GM19240 (cell line): ENCODE measurements at regions not wholly inside any gene's neighbourhood (a gene's known extent, or its start where the extent isn't known, plus 50 kb on each side); places are given as distances from the start of the nearest gene placed in this dataset.
A peak's percentile ranks its signal among the peaks of the same experiment; 100 is the strongest.
"Not testable (repeated sequence)": the region's sequence is repeated elsewhere in the genome, so short reads cannot be mapped to it uniquely, and the experiment has no call there.

ENCODE experiments used
- DNase-seq: peaks from one replicate; pipeline ENCODE4 v3.0.0; 2011; ENCODE audit warnings: low spot score; ENCODE audit not compliant: insufficient read length

GRCh38 chrX:140165849-140166248, 200.5 kb upstream of the CXorf66 start:
- DNase-seq: no peak

DNA sequence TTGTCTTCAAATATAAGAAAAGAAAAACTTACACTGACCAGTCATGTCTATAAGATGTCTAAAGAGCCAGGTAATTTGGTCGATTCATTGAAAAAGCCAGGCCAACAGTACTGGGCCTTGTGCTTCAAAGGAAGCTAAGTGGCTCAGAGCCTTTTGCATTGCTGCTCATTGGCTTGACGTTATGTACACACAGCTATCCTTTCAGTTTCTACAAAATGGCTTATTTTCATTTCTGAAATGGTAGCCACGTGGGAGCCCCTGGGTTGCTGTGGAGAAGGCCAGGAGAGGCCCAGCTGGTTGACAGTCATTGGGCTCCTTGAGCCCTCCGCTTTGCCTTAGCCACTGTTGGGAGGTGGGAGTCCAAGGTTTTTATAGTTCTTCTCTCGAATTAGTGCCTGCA, 199.1 kb upstream of the CXorf66 start:
- no peak for DNase-seq

DNA sequence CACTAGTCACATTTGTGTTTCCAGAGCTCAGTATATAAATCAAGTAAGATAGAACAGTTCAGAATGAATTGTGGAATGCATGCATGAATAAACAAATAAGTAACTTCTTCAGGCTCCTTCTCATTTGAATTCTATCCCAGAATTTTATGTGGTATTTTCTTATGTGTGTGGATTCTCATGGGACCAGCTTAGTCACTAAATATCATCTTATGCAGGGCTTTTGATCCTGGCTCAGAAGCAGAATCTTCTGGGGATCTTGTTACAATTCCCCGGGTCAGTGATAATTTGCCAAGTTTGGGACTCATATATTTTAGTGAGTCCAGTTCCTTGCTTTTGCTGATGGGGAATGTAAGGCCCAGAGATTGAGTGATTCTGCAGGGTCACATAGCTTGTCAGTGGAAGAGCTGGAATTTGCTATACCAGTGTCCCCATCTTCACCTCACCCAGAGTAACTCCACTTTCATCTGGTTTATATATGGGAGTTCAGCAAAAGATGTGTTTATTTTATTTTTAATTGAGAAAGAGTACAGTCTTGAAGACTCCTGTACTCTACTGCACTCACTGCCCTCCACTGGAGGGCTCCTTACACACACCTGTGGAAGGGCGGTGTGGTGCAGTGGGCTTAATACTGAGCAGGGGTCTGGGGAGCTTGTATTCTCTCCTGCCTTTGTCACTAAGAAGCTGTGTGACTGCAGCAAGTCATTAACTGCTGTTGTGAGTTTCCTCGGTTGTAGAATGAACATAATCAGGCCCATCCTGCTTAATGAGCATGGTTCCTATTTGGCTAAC, 198.2 kb upstream of the CXorf66 start:
- no peak for DNase-seq

DNA sequence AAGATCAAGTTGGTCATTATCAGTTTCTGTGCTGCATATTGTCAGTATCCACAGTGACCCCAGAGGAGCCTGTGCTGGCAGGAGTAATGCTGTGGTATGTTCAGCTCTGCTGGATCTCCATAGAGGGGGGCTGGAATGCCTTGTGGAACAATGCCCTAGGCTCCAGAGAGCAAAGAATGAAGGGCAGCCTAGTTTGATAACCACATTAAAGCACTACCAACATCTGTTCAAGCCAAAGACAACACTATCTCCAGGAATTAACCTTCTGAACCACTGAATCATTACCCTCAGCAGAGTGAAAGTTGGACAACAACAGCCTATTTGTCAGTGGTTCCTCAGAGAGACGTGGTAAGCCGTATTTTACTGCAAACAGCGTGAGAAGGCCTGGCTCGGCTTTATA, 192.3 kb upstream of the CXorf66 start:
- DNase-seq: no peak

- no peak for DNase-seq
Measured at GRCh38 chrX:140157143-140157542, 191.8 kb upstream of the CXorf66 start.

- no peak for DNase-seq
Measured at GRCh38 chrX:140151316-140151715, 186.0 kb upstream of the CXorf66 start.

DNA sequence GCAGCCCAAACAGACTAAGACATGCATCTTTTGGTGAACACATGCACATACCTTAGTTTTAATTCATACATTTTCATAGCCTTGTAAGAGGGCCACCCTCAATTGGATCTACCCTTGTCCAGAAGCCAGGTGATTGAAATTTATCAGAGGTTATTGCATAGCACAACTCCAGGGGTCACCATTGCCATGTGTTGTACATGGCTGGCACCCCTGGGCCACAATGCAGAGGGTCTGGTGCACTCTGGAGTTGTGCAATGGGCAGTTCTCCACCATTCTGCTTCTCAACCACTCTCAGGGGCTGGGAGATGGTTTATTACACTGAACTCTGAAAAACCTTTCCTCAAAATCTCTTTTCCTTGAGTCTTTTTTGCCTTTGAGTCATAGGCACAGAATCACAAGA, 184.4 kb upstream of the CXorf66 start:
- no peak for DNase-seq

DNA sequence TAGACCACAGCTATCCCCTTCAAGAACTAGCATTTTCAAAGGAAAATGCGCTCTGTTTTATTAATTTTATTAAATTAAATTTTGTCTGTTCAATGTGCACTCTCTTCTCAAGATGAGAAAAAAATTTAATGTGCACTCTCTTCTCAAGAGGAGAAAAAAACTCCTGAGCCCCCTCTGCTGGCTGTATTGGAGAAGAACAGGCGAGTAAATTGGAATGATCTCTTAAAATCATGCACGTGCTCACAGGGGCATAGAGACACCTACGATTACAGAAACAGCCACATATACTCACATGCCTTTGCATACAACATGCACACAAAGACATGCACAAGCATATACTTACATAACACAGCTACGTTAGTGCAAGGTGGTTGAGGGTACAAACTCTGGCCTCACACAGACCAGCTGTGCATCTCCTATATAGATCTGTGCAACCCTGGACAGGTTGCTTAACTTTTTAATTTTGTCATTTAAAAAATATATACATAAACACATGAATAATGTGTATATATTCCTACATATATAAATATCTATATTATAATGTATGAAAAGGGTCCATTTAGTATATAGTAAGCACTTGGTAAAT, 176.2 kb upstream of the CXorf66 start:
- DNase-seq: peak; percentile 12

GRCh38 chrX:140138492-140138891, 173.2 kb upstream of the CXorf66 start:
- not testable (repeated sequence) for DNase-seq

GRCh38 chrX:140138065-140138464, 172.7 kb upstream of the CXorf66 start:
- not testable (repeated sequence) for DNase-seq

- DNase-seq: no peak
Measured at GRCh38 chrX:140132937-140133336, 167.6 kb upstream of the CXorf66 start.

DNA sequence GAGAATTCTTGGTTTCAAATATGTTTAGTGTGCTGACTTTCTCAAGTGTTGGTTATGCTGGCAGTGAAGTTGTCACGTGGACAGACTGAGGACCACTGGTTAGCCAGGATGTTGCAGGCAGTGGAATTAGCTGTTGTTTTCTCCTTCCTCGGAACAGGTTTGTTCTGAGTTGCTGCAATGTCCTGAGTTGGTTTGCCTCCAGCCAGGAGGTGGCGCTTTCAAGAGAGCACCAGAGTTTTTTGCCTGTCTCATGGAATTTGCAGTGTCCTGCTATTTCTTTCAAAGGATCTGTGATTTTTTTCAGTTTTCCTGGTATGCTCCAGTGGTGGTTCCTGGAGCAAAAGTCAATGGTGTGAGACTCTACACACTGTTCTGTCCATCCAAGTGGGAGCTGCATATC, 158.1 kb upstream of the CXorf66 start:
- no peak for DNase-seq

- DNase-seq: not testable (repeated sequence)
Measured at GRCh38 chrX:140114059-140114458, 148.7 kb upstream of the CXorf66 start.

GRCh38 chrX:140110081-140110650, 144.8 kb upstream of the CXorf66 start:
- no peak for DNase-seq

GRCh38 chrX:140104760-140105159, 139.4 kb upstream of the CXorf66 start:
- no peak for DNase-seq

DNA sequence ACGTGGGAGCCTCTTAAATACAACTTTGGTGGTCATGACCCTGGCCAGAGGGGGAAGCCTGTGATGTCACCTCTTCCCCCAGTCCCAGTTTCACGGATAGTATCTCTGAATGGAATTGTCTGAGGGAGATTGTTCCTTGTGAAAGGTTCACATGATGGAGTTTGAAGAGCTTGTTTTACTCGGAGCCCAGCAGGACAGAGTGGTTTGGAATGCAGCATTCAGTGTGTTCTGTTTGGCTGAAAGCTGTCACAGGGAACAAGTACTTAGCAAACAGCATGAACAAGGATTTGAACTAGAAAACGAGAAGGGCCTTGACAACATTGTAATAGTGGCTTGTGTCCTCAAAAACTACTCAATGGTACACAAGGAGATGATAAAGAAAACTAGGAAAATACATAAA, 133.9 kb upstream of the CXorf66 start:
- no peak for DNase-seq

GRCh38 chrX:140092121-140092520, 126.8 kb upstream of the CXorf66 start:
- DNase-seq: no peak

DNA sequence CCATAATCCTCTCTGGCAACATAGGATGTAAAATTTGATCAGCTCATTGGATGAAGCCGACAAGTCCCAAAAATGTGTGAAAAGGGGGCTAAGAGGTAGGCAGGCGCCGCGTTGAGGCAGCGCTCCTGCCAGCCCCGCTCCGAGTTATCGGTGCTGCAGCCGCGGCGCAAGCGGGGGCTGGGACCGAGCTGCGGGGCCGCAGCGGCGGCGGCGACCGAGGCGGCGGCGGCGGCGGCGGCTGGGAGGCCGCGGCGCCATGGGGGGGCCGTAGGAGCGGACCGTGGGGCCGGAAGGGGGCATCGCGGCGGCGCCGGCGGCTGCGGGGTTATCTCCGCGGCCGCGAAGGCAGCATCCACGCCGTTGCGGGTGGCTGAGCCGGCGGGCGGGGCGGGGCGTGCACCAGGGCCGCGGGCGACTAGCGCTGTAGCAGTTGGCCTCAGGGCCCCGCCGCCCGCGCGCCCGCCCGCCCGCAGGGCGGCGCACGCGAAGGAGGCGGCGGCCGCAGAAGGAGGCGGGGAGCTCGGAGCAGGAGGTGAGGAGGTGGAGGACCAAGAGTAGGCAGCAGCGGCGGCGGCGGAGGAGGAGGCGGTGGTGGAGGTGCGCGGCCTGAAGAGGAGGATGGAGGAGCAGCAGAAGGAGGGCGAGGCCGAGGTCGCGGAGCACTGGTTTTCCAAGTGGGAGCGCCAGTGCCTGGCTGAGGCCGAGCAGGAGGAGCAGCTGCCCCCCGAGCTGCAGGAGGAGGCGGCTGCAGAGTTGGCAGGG, 126.0 kb upstream of the CXorf66 start:
- no peak for DNase-seq

DNA sequence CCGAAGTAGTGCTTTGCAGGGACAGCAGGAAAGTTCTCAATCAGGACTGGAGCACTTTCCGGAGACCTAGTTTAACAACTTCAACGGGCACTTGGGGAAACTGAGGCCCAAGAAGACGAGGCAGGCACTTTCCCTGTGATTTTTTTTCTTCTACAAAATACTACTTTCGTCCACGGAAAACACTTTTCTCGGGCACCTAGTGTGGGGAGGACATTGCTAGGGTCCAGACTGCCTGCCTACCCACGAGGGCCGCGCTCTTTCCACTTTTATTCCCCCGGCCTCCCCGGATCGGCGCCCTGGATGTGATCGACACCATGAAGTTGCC, 125.4 kb upstream of the CXorf66 start:
- DNase-seq: no peak

GRCh38 chrX:140088438-140088837, 123.1 kb upstream of the CXorf66 start:
- DNase-seq: no peak

DNA sequence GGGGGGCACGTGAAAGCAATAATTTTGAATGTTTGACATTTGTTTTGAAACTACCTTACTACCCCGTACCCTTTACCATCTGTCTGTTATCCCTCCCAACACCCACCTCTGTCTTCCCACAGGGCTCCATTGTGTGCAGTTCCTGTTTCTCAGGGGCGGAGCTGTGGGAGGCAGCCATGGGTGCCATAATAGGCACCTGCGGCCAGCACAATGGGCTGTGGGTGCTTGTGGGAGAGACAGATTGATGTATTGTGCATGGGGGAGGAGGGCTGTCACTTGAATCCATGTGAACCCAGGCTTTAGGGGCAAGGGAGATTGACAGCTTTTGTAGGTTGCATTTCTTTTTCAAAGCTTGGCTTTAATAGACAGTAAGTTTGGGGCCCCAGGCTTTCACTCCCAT, 122.6 kb upstream of the CXorf66 start:
- no peak for DNase-seq

DNA sequence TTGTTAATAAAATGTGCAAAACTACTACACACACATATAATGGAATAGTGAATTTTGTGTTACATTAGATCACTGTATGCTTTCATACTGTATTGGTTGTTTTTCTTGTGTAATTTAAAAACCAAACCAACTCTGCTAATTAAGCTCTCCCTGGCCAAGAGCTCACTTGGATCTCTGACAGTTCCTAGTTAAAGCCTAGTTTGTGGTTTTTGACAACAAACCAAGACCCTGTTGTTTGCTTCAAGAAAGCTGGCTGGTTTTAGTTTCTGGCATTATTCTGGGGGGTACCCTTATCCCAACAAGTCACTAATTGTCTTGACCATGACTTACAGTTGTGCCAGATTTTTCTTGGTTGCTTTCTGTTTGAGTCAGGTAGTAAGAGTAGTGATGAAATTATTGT, 121.4 kb upstream of the CXorf66 start:
- DNase-seq: no peak
